Activated T-helper 1 cell treated with anti-CD3 and anti-CD28 coated beads, Interleukin-12 subunit alpha, Interleukin-12 subunit beta, Interleukin-2, Interleukin-4 antibody, amounts not matched to agents 30 ng/mL and 10 ng/mL and 1 ng/mL, durations not matched to agents 14 hours and 24 hours and 36 hours (primary cell): ENCODE measurements at regions not wholly inside any gene's neighbourhood (a gene's known extent, or its start where the extent isn't known, plus 50 kb on each side); places are given as distances from the start of the nearest gene placed in this dataset.

Experiments
- DNase-seq: peaks from one replicate; pipeline ENCODE4 v3.0.0; 2021; ENCODE audit warnings: low spot score
- H3K27ac Mint-ChIP-seq: one replicate; pipeline ENCODE4 v1.8.0; 2021; ENCODE audit warnings: mild to moderate bottlenecking, mixed read lengths
- H3K27me3 Mint-ChIP-seq: one replicate; pipeline ENCODE4 v1.8.0; 2022; ENCODE audit warnings: mild to moderate bottlenecking, moderate library complexity, mixed read lengths; ENCODE audit not compliant: insufficient read depth
- H3K36me3 Mint-ChIP-seq: one replicate; pipeline ENCODE4 v1.8.0; 2021; ENCODE audit warnings: low read depth, mixed read lengths
- H3K4me1 Mint-ChIP-seq: one replicate; pipeline ENCODE4 v1.8.0; 2021; ENCODE audit warnings: low read depth, mixed read lengths
- H3K4me3 Mint-ChIP-seq: one replicate; pipeline ENCODE4 v1.8.0; 2021; ENCODE audit warnings: mild to moderate bottlenecking, moderate library complexity, mixed read lengths
- H3K9me3 Mint-ChIP-seq: one replicate; pipeline ENCODE4 v1.8.0; 2021; ENCODE audit warnings: mixed read lengths
- intact Hi-C: fragments of 100-400 bp; cut with micrococcal nuclease; formaldehyde crosslinking; loops from one replicate; pipeline ENCODE4 v1.15.1; 2024

GRCh38 chr9:95732802-95733688 lies 142.4 kb upstream of the ERCC6L2 start:
- DNase-seq: no peak
- H3K36me3 Mint-ChIP-seq: peaks cover 2% of the 10 kb centered on the region
- no peaks in the 10 kb centered on the region for H3K9me3 Mint-ChIP-seq
- H3K4me3 Mint-ChIP-seq: no peak overlapping the region
- no peak overlapping the region for H3K27ac Mint-ChIP-seq
- peaks cover 11% of the 10 kb centered on the region for H3K4me1 Mint-ChIP-seq
- peaks cover 36% of the 10 kb centered on the region for H3K27me3 Mint-ChIP-seq
- intact Hi-C loops: no loop called here

DNA sequence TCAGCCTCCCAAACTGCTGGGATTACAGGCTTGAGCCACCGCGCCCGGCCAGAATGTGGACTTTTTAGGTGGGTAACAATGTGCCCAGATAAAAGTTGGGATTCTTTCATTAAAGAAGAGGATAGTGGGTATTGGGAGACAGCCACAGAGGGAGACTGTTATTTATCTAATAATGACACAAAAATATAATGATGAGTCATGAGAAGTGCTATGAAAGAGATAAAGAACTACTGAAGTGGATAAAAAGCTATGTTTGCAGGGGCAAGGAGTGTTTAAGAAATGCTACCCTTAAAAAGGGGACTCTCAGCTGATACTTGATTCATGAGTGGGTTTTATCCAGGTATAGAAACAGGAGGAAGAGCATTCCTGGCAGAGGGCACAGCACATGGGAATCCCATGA lies 143.6 kb upstream of the ERCC6L2 start:
- Mint-ChIP-seq H3K27me3 (peaks cover 36% of the 10 kb centered on the region), H3K36me3 (peaks cover 3% of the 10 kb centered on the region), H3K4me3 (no peak overlapping the region), H3K9me3 (no peaks in the 10 kb centered on the region), H3K27ac (no peak overlapping the region), H3K4me1 (peaks cover 17% of the 10 kb centered on the region)
- intact Hi-C loops: no loop called here
- DNase-seq: no peak

DNA sequence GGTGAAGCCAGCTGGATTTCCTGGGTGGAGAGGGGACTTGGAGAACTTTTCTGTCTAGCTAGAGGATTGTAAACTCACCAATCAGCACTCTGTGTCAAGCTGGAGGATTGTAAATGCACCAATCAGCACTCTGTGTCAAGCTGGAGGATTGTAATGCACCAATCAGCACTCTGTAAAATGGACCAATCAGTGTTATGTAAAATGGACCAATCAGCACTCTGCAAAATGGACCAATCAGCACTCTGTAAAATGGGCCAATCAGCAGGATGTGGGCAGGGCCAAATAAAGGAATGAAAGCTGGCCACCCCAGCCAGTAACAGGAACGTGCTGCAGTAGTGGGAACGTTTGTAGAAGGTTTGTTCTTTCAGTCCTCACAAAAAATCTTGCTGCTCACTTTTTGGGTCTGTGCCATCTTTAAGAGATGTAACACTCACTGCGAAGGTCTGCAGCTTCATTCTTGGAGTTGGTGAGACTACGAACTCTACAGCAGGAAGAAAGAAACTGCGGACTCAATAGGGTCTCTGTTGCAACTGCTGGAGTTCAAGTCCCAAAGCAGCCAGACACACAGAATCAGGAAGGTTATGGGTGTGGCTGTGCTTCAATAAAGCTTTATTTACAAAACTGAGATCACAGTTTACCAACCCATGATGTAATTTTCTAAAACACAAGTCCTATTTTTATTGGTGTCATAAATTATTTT lies 145.7 kb upstream of the ERCC6L2 start:
- DNase-seq: no peak
- Mint-ChIP-seq H3K27me3 (peaks cover 28% of the 10 kb centered on the region), H3K27ac (no peak overlapping the region), H3K4me1 (peaks cover 23% of the 10 kb centered on the region), H3K9me3 (peaks cover 12% of the 10 kb centered on the region), H3K4me3 (no peak overlapping the region), H3K36me3 (peaks cover 5% of the 10 kb centered on the region)
- intact Hi-C loops: loop anchor here (10.0 kb wide), 1 partner anchor 725 kb away; no protein-coding TSS in a partner anchor

DNA sequence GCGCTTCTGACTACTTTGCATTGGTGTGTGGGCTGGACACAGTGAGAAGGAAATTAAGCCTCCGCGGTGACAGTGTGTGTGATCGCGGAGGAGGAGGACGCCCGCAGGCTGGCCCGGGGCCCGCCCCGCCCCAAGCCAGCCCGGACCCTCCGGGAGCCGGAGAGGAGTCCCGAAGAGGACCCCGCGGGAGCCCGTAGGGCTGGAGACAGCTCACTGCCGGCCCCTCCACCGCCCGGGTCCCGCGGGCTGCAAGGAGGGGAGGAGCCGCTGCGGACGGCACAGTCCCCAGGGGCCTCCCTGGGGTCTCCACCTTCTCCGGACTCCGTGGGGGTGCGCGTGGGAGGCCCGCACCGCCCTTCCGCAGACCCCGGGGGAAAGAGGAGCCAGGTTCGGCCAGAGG lies 146.4 kb upstream of the ERCC6L2 start:
- intact Hi-C loops: loop anchor here (10.0 kb wide), 1 partner anchor 724 kb away; no protein-coding TSS in a partner anchor
- no peak overlapping the region for H3K4me3 Mint-ChIP-seq

DNA sequence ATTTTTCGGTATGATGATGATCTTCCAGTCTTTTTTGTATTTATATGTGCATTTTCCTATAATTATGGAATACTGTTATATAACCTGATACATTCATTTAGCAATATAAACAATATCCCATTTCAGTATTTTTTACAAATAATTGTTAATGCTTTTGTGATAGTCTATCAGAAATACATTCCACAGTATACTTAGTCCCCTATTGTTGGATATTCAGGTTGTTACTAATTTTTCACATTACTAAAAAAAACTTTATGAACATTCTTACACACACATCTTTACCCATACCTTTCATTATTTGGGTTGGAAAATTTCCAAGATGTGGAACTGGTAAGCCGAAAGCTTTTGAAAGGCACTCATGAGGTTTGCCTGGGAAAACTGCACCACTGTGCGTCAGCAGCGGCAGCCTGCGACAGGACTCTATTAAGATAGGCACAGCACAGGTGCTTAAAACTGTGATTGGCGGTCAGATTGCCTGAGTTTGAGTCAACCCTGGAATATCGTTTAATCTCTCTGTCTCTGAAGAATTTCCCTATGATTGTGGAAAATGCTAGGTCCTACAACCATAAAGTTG lies 147.5 kb upstream of the ERCC6L2 start:
- intact Hi-C loops: loop anchor here (10.0 kb wide), 1 partner anchor 723 kb away; no protein-coding TSS in a partner anchor
- Mint-ChIP-seq H3K27me3 (peaks cover 14% of the 10 kb centered on the region), H3K9me3 (peaks cover 19% of the 10 kb centered on the region), H3K4me1 (peaks cover 36% of the 10 kb centered on the region), H3K36me3 (peaks cover 8% of the 10 kb centered on the region), H3K4me3 (no peak overlapping the region), H3K27ac (no peak overlapping the region)
- no peak for DNase-seq

More for the DNA sequence above, 146.4 kb upstream of the ERCC6L2 start:
- Mint-ChIP-seq H3K27ac (no peak overlapping the region), H3K36me3 (peaks cover 8% of the 10 kb centered on the region), H3K4me1 (peaks cover 29% of the 10 kb centered on the region), H3K9me3 (peaks cover 17% of the 10 kb centered on the region), H3K27me3 (peaks cover 20% of the 10 kb centered on the region)
- no peak for DNase-seq

DNA sequence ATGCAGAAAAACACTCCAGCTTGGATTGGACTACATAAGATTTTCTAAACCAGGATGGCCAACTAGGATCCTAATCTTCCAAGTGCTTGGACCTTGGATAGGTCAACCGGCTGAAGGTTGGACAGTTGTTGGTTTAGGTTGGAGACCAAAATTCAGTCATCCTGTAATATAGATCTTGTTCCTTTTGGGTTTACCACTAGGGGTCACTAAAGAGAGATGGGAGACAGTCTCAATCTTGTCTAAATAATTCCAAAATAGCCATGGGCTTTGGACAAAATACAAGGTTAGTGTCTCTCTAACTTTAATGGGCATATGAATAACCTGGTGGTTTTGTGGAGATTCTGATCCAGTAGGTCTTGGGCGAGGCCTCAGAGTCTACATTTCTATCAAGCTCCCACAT lies 148.7 kb upstream of the ERCC6L2 start:
- no peak for DNase-seq
- H3K27ac Mint-ChIP-seq: no peak overlapping the region
- peaks cover 19% of the 10 kb centered on the region for H3K9me3 Mint-ChIP-seq
- peaks cover 15% of the 10 kb centered on the region for H3K36me3 Mint-ChIP-seq
- intact Hi-C loops: loop anchor here (10.0 kb wide), 1 partner anchor 722 kb away; no protein-coding TSS in a partner anchor
- peaks cover 14% of the 10 kb centered on the region for H3K27me3 Mint-ChIP-seq
- peaks cover 41% of the 10 kb centered on the region for H3K4me1 Mint-ChIP-seq
- H3K4me3 Mint-ChIP-seq: no peak overlapping the region

DNA sequence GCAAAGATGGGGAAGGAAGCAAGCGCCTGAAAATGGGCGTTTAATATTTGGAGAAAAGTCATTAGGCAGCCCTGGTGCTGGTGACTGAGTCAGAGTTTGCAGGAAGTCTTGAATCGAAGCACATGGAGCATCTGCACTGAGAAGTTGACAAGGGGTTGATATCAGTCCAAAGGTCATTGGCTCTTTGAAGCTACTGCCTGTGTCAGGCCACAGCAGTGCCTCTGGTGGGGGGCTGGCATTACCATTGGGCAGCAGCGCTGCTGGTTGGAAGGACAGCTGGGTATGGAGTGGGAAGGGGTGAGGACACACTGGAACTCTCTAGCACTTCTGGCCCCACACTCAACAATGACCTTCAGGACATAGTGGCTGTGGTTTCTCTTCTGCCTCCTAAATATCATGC lies 150.4 kb upstream of the ERCC6L2 start:
- H3K4me1 Mint-ChIP-seq: peaks cover 41% of the 10 kb centered on the region
- no peak for DNase-seq
- peaks cover 16% of the 10 kb centered on the region for H3K27me3 Mint-ChIP-seq
- H3K27ac Mint-ChIP-seq: peak overlapping the region; percentile 79
- intact Hi-C loops: loop anchor here (2.0 to 10.0 kb wide), 4 partner anchors 26 to 720 kb away; no protein-coding TSS in a partner anchor
- peaks cover 29% of the 10 kb centered on the region for H3K9me3 Mint-ChIP-seq
- peaks cover 13% of the 10 kb centered on the region for H3K36me3 Mint-ChIP-seq
- peak overlapping the region; percentile 27 for H3K4me3 Mint-ChIP-seq

DNA sequence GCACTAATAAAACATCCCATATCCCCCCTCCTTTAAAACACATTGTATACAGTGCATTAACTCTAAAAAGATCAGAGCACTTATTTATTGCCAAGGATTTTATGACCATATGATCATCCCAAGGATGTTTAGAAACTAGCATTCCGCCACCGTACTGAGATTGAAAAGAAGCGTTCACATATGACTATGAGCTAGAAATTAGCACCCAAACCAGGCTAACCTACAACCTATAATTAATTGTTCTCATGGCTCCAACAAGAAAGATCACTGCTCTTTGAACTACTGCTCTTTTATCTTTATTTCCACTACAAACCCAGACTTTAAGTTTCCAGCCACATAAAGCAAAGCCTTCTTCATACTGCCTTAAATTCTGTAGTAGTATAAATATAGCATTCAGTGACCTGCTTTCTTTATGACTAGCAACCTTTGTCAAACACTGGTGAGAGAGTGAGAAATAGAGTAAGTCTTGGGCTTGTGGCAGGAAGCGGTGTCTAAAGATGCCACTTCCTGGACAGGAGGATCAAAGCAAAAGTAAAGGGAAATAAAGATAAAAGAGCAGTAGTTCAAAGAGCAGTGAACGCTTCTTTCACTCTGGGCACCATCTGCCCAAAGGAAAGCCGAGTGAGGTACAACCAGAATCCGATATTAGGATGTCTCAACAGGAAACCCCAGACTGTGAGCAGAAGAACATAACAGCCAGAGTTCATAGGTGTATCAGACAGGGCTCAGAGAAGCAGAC lies 151.1 kb upstream of the ERCC6L2 start:
- H3K4me1 Mint-ChIP-seq: peaks cover 41% of the 10 kb centered on the region
- H3K9me3 Mint-ChIP-seq: peaks cover 35% of the 10 kb centered on the region
- H3K36me3 Mint-ChIP-seq: peaks cover 13% of the 10 kb centered on the region
- H3K27ac Mint-ChIP-seq: peak overlapping the region; percentile 79
- intact Hi-C loops: loop anchor here (1.0 to 10.0 kb wide), 19 partner anchors 26 to 997 kb away; partner anchors contain the start of genes AOPEP, ERCC6L2, FANCC and ZNF367
- DNase-seq: peak; percentile 77
- H3K27me3 Mint-ChIP-seq: peaks cover 13% of the 10 kb centered on the region
- H3K4me3 Mint-ChIP-seq: peak overlapping the region; percentile 56

- intact Hi-C loops: loop anchor here (5.0 to 10.0 kb wide), 4 partner anchors 85 to 995 kb away; partner anchors contain the start of genes AOPEP and FANCC
- H3K4me3 Mint-ChIP-seq: no peak overlapping the region
These were observed 153.3 kb upstream of the ERCC6L2 start for GRCh38 chr9:95722141-95722540.

DNA sequence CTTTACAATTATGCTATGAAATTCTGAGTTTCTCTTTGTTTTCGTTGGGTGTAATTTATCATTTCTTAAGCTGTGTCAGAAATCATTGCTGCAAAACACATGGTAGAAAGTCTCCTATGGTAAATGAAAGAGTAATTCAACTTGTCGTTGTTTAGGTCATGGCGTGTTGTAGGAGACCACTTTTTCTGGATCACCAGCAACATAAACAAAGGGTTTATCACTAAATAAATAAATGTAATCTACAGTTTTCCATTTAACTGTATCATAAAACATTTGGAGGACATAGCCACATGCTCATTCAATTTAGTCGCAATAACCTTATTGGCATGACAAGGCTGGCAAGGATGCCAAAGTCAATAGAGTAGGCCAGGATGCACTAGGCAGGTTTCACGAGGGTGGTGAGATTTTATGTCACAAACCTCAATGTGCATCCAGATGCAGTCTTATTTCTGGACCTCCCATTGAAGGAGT lies 154.4 kb upstream of the ERCC6L2 start:
- Mint-ChIP-seq H3K36me3 (peaks cover 12% of the 10 kb centered on the region), H3K9me3 (peaks cover 61% of the 10 kb centered on the region), H3K27ac (no peak overlapping the region), H3K27me3 (peaks cover 18% of the 10 kb centered on the region), H3K4me3 (no peak overlapping the region), H3K4me1 (peaks cover 32% of the 10 kb centered on the region)
- intact Hi-C loops: loop anchor here (5.0 to 10.0 kb wide), 4 partner anchors 86 to 994 kb away; partner anchors contain the start of genes AOPEP and FANCC
- no peak for DNase-seq

More at GRCh38 chr9:95722141-95722540, 153.3 kb upstream of the ERCC6L2 start:
- Mint-ChIP-seq H3K27me3 (peaks cover 18% of the 10 kb centered on the region), H3K4me1 (peaks cover 37% of the 10 kb centered on the region), H3K36me3 (peaks cover 12% of the 10 kb centered on the region), H3K9me3 (peaks cover 53% of the 10 kb centered on the region), H3K27ac (no peak overlapping the region)
- DNase-seq: no peak

DNA sequence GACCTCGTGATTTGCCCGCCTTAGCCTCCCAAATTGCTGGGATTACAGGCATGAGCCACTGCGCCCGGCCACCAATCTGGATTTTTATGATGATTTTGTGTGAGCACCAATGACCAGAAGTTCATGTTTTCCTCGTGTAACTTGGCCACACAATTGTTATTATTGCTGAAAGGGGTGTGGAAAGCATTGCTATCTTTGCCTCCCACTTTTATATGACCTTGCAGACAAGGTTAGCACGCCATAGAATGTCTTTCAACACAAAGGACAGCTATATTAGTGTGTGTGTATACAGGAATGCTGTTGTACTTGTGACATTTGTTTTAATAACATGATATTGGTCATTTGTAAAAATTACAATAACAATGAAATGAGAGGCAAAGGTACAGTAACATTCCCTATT lies 155.0 kb upstream of the ERCC6L2 start:
- Mint-ChIP-seq H3K27me3 (peaks cover 18% of the 10 kb centered on the region), H3K4me3 (no peak overlapping the region), H3K27ac (no peak overlapping the region), H3K9me3 (peaks cover 62% of the 10 kb centered on the region), H3K4me1 (peaks cover 26% of the 10 kb centered on the region), H3K36me3 (peaks cover 14% of the 10 kb centered on the region)
- intact Hi-C loops: loop anchor here (5.0 to 10.0 kb wide), 4 partner anchors 87 to 993 kb away; partner anchors contain the start of genes AOPEP and FANCC
- no peak for DNase-seq

DNA sequence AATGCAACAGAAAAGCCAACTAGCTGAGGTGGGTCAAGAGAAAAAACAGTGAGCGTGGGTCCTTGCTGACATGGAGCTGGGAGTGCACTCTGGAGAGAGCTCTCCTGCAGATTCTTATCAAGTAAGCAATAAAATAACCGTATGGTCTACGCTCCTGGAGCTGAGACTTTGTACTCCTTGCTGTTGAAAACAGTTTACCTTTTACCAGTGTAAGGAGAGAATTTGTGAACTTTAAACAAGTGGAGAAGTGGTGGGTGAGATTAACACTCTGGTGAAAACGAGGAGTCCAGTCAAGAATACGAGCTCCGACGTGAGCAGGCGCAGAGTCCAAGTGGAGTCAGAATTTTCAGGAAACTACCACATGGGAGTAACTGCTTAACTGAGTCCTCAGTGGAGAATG lies 156.1 kb upstream of the ERCC6L2 start:
- peaks cover 14% of the 10 kb centered on the region for H3K36me3 Mint-ChIP-seq
- no peak overlapping the region for H3K27ac Mint-ChIP-seq
- peaks cover 14% of the 10 kb centered on the region for H3K4me1 Mint-ChIP-seq
- no peak overlapping the region for H3K4me3 Mint-ChIP-seq
- H3K9me3 Mint-ChIP-seq: peaks cover 56% of the 10 kb centered on the region
- intact Hi-C loops: no loop called here
- peaks cover 18% of the 10 kb centered on the region for H3K27me3 Mint-ChIP-seq
- no peak for DNase-seq
